IPS-18a (cell line): ENCODE measurements at regions not wholly inside any gene's neighbourhood (a gene's known extent, or its start where the extent isn't known, plus 50 kb on each side); places are given as distances from the start of the nearest gene placed in this dataset.

Experiments
- H3K27ac ChIP-seq: one replicate; pipeline ENCODE4 v1.5.1; 2013; ENCODE audit warnings: low read length
- H3K27me3 ChIP-seq: one replicate; pipeline ENCODE4 v1.6.1; 2013; ENCODE audit warnings: mild to moderate bottlenecking, low read length; ENCODE audit not compliant: control insufficient read depth, insufficient read depth
- H3K36me3 ChIP-seq: one replicate; pipeline ENCODE4 v1.6.1; 2013; ENCODE audit warnings: low read depth, low read length; ENCODE audit not compliant: control insufficient read depth
- H3K4me1 ChIP-seq: one replicate; pipeline ENCODE4 v1.6.1; 2013; ENCODE audit warnings: low read depth, low read length; ENCODE audit not compliant: control insufficient read depth
- H3K4me3 ChIP-seq: one replicate; pipeline ENCODE4 v1.5.1; 2013; ENCODE audit warnings: low read length
- H3K9ac ChIP-seq: one replicate; pipeline ENCODE4 v1.6.1; 2013; ENCODE audit warnings: mild to moderate bottlenecking, low read length, moderate library complexity
- H3K9me3 ChIP-seq: one replicate; pipeline ENCODE4 v1.6.1; 2013; ENCODE audit warnings: low read depth, low read length; ENCODE audit not compliant: control insufficient read depth

DNA sequence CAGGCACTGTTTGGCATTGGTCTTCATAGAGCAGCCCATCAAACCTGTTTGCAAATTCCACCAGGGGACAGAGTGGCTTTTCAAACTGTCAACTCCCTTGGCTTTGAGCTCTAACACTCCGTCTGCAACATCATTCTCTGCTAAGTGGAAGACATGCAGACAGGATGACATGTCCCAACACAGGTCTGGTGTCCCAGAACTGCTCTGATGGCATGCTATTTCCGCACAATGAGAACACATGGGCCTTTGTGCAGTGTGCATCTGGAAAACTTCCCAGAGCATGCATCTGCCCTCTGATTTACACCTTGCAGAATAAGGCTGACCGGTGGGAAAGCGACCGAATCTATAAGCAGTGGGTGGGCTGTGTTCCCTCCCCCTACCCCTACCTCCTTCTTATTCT lies 212.8 kb upstream of the GYPA start:
- Histone ChIP-seq H3K27ac (no peak overlapping the region), H3K4me1 (peaks cover 43% of the 10 kb centered on the region), H3K36me3 (no peaks in the 10 kb centered on the region), H3K9ac (no peak overlapping the region), H3K4me3 (no peak overlapping the region), H3K27me3 (no peaks in the 10 kb centered on the region), H3K9me3 (no peaks in the 10 kb centered on the region)

DNA sequence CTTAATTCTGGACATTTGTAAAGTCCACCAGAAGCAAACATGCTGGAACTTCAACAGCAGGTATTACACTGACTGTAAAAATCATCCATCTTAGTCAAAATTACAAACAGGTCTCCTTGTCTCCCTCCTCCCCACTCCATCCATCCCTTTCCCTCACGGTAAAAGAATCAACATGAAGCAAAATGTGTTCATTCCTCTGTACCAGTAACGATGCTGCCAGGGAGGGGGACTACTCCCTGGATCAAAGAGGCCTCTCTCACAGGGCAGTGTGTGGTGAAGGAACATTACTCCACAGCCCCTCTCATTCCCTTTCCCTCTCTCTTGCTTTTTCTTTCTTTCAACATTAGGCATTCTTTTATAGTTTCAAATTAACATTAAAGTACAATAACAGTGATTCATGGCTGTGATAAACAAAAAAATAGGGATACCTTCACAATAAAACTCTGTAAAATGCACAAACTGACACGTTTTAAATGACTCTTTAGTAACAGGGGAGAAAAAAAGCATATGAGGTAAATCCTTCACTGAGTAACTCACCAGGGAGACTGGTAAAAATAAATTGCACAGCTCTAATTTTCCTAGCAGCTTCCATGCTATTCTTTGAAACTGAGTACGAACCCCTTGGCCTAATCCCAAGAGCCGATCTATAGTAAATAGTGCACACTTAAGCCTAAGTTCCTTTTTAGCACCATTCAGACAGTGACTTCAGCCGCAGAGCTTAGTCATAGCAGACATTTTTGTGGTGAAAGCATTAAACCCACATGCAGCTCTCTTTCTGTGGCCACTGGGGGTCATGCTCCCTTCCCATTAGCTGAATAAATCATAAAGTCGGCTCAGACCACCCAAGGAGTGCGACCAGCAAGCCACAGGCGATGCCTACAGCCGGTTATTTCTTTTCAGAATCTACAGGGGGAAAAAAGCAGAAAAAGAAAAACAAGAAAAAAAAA lies 215.6 kb upstream of the GYPA start:
- H3K9me3 ChIP-seq: no peaks in the 10 kb centered on the region
- no peaks in the 10 kb centered on the region for H3K36me3 ChIP-seq
- H3K27ac ChIP-seq: peak overlapping the region; percentile 73
- H3K9ac ChIP-seq: peak overlapping the region; percentile 48
- H3K4me3 ChIP-seq: peak overlapping the region; percentile 42
- H3K27me3 ChIP-seq: no peaks in the 10 kb centered on the region
- H3K4me1 ChIP-seq: peaks cover 43% of the 10 kb centered on the region

- peak overlapping the region; percentile 73 for H3K27ac ChIP-seq
- no peaks in the 10 kb centered on the region for H3K27me3 ChIP-seq
- H3K4me1 ChIP-seq: peaks cover 43% of the 10 kb centered on the region
- peak overlapping the region; percentile 42 for H3K4me3 ChIP-seq
- peak overlapping the region; percentile 41 for H3K9ac ChIP-seq
- no peaks in the 10 kb centered on the region for H3K36me3 ChIP-seq
- H3K9me3 ChIP-seq: no peaks in the 10 kb centered on the region
Measured at GRCh38 chr4:144356941-144357381, 216.4 kb upstream of the GYPA start.

- Histone ChIP-seq H3K9me3 (no peaks in the 10 kb centered on the region), H3K27me3 (no peaks in the 10 kb centered on the region), H3K4me3 (no peak overlapping the region), H3K9ac (no peak overlapping the region), H3K27ac (no peak overlapping the region), H3K4me1 (peaks cover 38% of the 10 kb centered on the region), H3K36me3 (no peaks in the 10 kb centered on the region)
Measured at GRCh38 chr4:144357975-144358374, 217.5 kb upstream of the GYPA start.

- Histone ChIP-seq H3K9me3 (no peaks in the 10 kb centered on the region), H3K27ac (no peak overlapping the region), H3K4me3 (no peak overlapping the region), H3K27me3 (no peaks in the 10 kb centered on the region), H3K4me1 (peaks cover 28% of the 10 kb centered on the region), H3K36me3 (no peaks in the 10 kb centered on the region), H3K9ac (no peak overlapping the region)
Measured at GRCh38 chr4:144360146-144360793, 219.8 kb upstream of the GYPA start.

GRCh38 chr4:144362366-144362765 lies 221.8 kb upstream of the GYPA start:
- no peaks in the 10 kb centered on the region for H3K27me3 ChIP-seq

DNA sequence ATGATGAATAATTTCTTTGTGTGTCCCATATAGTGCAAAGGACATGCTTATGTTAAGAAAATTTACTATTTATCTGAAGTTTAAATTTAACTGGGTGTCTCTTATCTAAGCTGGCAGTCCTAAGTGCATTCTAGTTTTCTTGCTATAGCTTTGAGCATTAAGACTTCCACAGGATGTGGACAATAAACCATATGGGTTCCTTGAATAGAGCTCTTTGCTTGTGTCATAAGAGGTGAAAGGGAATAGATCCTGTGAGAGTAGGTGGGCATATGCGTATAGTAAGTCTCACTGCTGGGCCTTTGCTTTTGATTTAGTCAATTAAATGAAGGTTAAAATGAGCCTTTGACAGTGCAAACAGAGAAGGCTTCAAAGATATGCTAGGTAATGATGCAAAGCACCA lies 223.4 kb upstream of the GYPA start:
- Histone ChIP-seq H3K9me3 (no peaks in the 10 kb centered on the region), H3K4me1 (no peaks in the 10 kb centered on the region), H3K4me3 (no peak overlapping the region), H3K27me3 (no peaks in the 10 kb centered on the region), H3K9ac (no peak overlapping the region), H3K27ac (no peak overlapping the region), H3K36me3 (no peaks in the 10 kb centered on the region)

More at GRCh38 chr4:144362366-144362765, 221.8 kb upstream of the GYPA start:
- no peaks in the 10 kb centered on the region for H3K36me3 ChIP-seq
- H3K9ac ChIP-seq: no peak overlapping the region
- no peak overlapping the region for H3K27ac ChIP-seq
- H3K4me3 ChIP-seq: no peak overlapping the region
- peaks cover 7% of the 10 kb centered on the region for H3K4me1 ChIP-seq
- H3K9me3 ChIP-seq: no peaks in the 10 kb centered on the region

DNA sequence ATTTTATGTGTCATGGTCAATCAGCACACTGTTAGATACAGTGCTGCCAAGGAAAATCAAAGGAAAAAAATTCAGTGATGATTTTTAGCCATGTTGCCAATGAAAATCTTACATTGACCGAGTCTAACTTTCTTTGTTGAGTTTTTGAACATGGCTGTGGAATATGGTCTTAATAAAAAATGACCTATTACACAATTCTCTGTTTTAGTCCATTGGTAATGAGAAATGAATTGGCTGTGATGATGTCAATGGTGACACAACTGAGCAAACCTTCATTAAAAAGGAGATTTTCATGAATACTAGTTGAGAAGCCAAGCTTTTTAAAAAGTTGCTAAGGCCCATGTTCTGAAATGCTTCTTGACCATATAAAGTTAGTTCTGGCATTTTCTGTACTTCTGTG lies 225.9 kb upstream of the GYPA start:
- no peak overlapping the region for H3K4me3 ChIP-seq
- H3K9me3 ChIP-seq: no peaks in the 10 kb centered on the region
- no peaks in the 10 kb centered on the region for H3K27me3 ChIP-seq
- no peaks in the 10 kb centered on the region for H3K4me1 ChIP-seq
- no peak overlapping the region for H3K27ac ChIP-seq
- H3K9ac ChIP-seq: no peak overlapping the region
- no peaks in the 10 kb centered on the region for H3K36me3 ChIP-seq

- Histone ChIP-seq H3K9ac (no peak overlapping the region), H3K9me3 (no peaks in the 10 kb centered on the region), H3K4me3 (no peak overlapping the region), H3K36me3 (no peaks in the 10 kb centered on the region), H3K27ac (no peak overlapping the region), H3K27me3 (no peaks in the 10 kb centered on the region), H3K4me1 (peaks cover 9% of the 10 kb centered on the region)
Measured at GRCh38 chr4:144371485-144371884, 231.0 kb upstream of the GYPA start.

- Histone ChIP-seq H3K9ac (no peak overlapping the region), H3K4me1 (peaks cover 13% of the 10 kb centered on the region), H3K4me3 (no peak overlapping the region), H3K9me3 (no peaks in the 10 kb centered on the region), H3K27ac (no peak overlapping the region), H3K36me3 (no peaks in the 10 kb centered on the region), H3K27me3 (no peaks in the 10 kb centered on the region)
Measured at GRCh38 chr4:144374065-144374464, 233.5 kb upstream of the GYPA start.

- Histone ChIP-seq H3K36me3 (no peaks in the 10 kb centered on the region), H3K27ac (no peak overlapping the region), H3K27me3 (no peaks in the 10 kb centered on the region), H3K9ac (no peak overlapping the region), H3K4me1 (peaks cover 13% of the 10 kb centered on the region), H3K4me3 (no peak overlapping the region), H3K9me3 (no peaks in the 10 kb centered on the region)
Measured at GRCh38 chr4:144376866-144377265, 236.3 kb upstream of the GYPA start.
